DOHH2 (cell line): ENCODE measurements at regions not wholly inside any gene's neighbourhood (a gene's known extent, or its start where the extent isn't known, plus 50 kb on each side); places are given as distances from the start of the nearest gene placed in this dataset.

ENCODE experiments used
- H3F3A ChIP-seq: fragments of 200-600 bp; sonication (generic), shearing (Covaris generic); 2 replicates; pipeline ENCODE4 v1.6.0; 2016; ENCODE audit warnings: antibody characterized with exemption, mild to moderate bottlenecking; ENCODE audit not compliant: control insufficient read depth, insufficient read depth
- H3K27ac ChIP-seq: fragments of 200-600 bp; sonication (generic); 2 replicates; pipeline ENCODE4 v1.5.1; 2014; ENCODE audit warnings: low read depth, mild to moderate bottlenecking, low read length, moderate library complexity
- H3K27me3 ChIP-seq: fragments of 200-600 bp; sonication (generic); 2 replicates; pipeline ENCODE4 v1.6.1; 2014; ENCODE audit warnings: mild to moderate bottlenecking, low read length, mixed read lengths; ENCODE audit not compliant: control insufficient read depth
- H3K36me3 ChIP-seq: fragments of 200-600 bp; sonication (generic); 2 replicates; pipeline ENCODE4 v1.6.1; 2014; ENCODE audit warnings: mild to moderate bottlenecking, low read length, moderate library complexity, mixed read lengths; ENCODE audit not compliant: control insufficient read depth
- H3K4me1 ChIP-seq: fragments of 200-600 bp; sonication (generic); 2 replicates; pipeline ENCODE4 v1.6.1; 2014; ENCODE audit warnings: mild to moderate bottlenecking, low read length, mixed read lengths; ENCODE audit not compliant: control insufficient read depth
- H3K4me2 ChIP-seq: fragments of 200-600 bp; sonication (generic); 2 replicates; pipeline ENCODE4 v1.6.0; 2014; ENCODE audit warnings: mild to moderate bottlenecking, low read length, moderate library complexity
- H3K4me3 ChIP-seq: fragments of 200-600 bp; sonication (generic); 2 replicates; pipeline ENCODE4 v1.5.1; 2014; ENCODE audit warnings: mild to moderate bottlenecking, low read length, mixed read lengths
- H3K79me2 ChIP-seq: fragments of 200-600 bp; sonication (generic); 2 replicates; pipeline ENCODE4 v1.6.1; 2014; ENCODE audit warnings: mild to moderate bottlenecking, low read length, mixed read lengths; ENCODE audit not compliant: control insufficient read depth
- H3K9me2 ChIP-seq: fragments of 200-600 bp; sonication (generic); replicated peaks from 2 replicates; pipeline ENCODE4 v1.6.1; 2014; ENCODE audit warnings: mild to moderate bottlenecking, low read length, mixed read lengths; ENCODE audit not compliant: control insufficient read depth
- H3K9me3 ChIP-seq: fragments of 200-600 bp; sonication (generic); 2 replicates; pipeline ENCODE4 v1.6.1; 2014; ENCODE audit warnings: antibody characterized with exemption, low read length, mixed read lengths; ENCODE audit not compliant: control insufficient read depth, insufficient read depth
- H4K20me1 ChIP-seq: fragments of 200-600 bp; sonication (generic); 2 replicates; pipeline ENCODE4 v1.6.0; 2014; ENCODE audit warnings: low read depth, mild to moderate bottlenecking, antibody characterized with exemption, low read length, moderate library complexity; ENCODE audit not compliant: control insufficient read depth, insufficient read depth
- CTCF ChIP-seq: fragments of 200-600 bp; sonication (generic); IDR thresholded peaks from one replicate; pipeline ENCODE4 v1.5.1; 2014; ENCODE audit warnings: antibody characterized with exemption, mild to moderate bottlenecking, low read depth, low read length; ENCODE audit not compliant: poor library complexity, severe bottlenecking
- EZH2phosphoT487 ChIP-seq: fragments of 200-600 bp; sonication (generic); IDR thresholded peaks from 2 replicates; pipeline ENCODE4 v1.6.1; 2017; ENCODE audit warnings: borderline replicate concordance, mild to moderate bottlenecking, antibody characterized with exemption, low read length, moderate library complexity, mixed read lengths

- Histone ChIP-seq H3K27me3 (no peaks in the 10 kb centered on the region), H3K27ac (no peak overlapping the region), H3K4me1 (no peaks in the 10 kb centered on the region), H4K20me1 (no peaks in the 10 kb centered on the region), H3K36me3 (no peaks in the 10 kb centered on the region), H3K4me2 (no peak overlapping the region), H3K79me2 (no peaks in the 10 kb centered on the region), H3K9me3 (no peaks in the 10 kb centered on the region), H3K9me2 (no peaks in the 10 kb centered on the region), H3K4me3 (no peak overlapping the region), H3F3A (no peaks in the 10 kb centered on the region)
- TF ChIP-seq CTCF, result no peak
- no peak for TF ChIP-seq EZH2phosphoT487
Measured at GRCh38 chr2:71989671-71990070, 158.0 kb downstream of the CYP26B1 start.

- no peaks in the 10 kb centered on the region for H3K27me3 ChIP-seq
- no peaks in the 10 kb centered on the region for H3K36me3 ChIP-seq
- TF ChIP-seq CTCF (no peak), EZH2phosphoT487 (no peak)
- H3K4me1 ChIP-seq, result no peaks in the 10 kb centered on the region
- H3K9me2 ChIP-seq, result no peaks in the 10 kb centered on the region
- H3K27ac ChIP-seq, result no peak overlapping the region
- H4K20me1 ChIP-seq, result no peaks in the 10 kb centered on the region
- no peaks in the 10 kb centered on the region for H3F3A ChIP-seq
- no peaks in the 10 kb centered on the region for H3K9me3 ChIP-seq
- H3K79me2 ChIP-seq, result no peaks in the 10 kb centered on the region
- no peak overlapping the region for H3K4me2 ChIP-seq
- no peak overlapping the region for H3K4me3 ChIP-seq
Measured at GRCh38 chr2:71988170-71988569, 159.5 kb downstream of the CYP26B1 start.

GRCh38 chr2:71976685-71977084 lies 171.0 kb downstream of the CYP26B1 start:
- Histone ChIP-seq H3K27ac (no peak overlapping the region), H3K4me3 (no peak overlapping the region), H3K4me1 (no peaks in the 10 kb centered on the region), H3K36me3 (no peaks in the 10 kb centered on the region), H3F3A (no peaks in the 10 kb centered on the region), H3K79me2 (no peaks in the 10 kb centered on the region), H3K9me2 (no peaks in the 10 kb centered on the region), H3K4me2 (no peak overlapping the region), H4K20me1 (no peaks in the 10 kb centered on the region), H3K9me3 (no peaks in the 10 kb centered on the region), H3K27me3 (no peaks in the 10 kb centered on the region)
- TF ChIP-seq CTCF (no peak), EZH2phosphoT487 (no peak)

GRCh38 chr2:71974846-71975245 lies 172.8 kb downstream of the CYP26B1 start:
- no peaks in the 10 kb centered on the region for H3K36me3 ChIP-seq
- no peaks in the 10 kb centered on the region for H3K9me2 ChIP-seq
- no peaks in the 10 kb centered on the region for H3K9me3 ChIP-seq
- no peaks in the 10 kb centered on the region for H3K27me3 ChIP-seq
- no peak for TF ChIP-seq EZH2phosphoT487
- no peak for TF ChIP-seq CTCF
- no peak overlapping the region for H3K4me3 ChIP-seq
- no peaks in the 10 kb centered on the region for H4K20me1 ChIP-seq
- H3K27ac ChIP-seq, result no peak overlapping the region
- H3K4me1 ChIP-seq, result no peaks in the 10 kb centered on the region
- no peaks in the 10 kb centered on the region for H3F3A ChIP-seq
- no peaks in the 10 kb centered on the region for H3K79me2 ChIP-seq
- H3K4me2 ChIP-seq, result no peak overlapping the region
